Fibroblast of the aortic adventitia (primary cell): ENCODE measurements at regions not wholly inside any gene's neighbourhood (a gene's known extent, or its start where the extent isn't known, plus 50 kb on each side); places are given as distances from the start of the nearest gene placed in this dataset.
A peak's percentile ranks its signal among the peaks of the same experiment; 100 is the strongest.

Experiments used
- DNase-seq: peaks from one replicate; pipeline ENCODE4 v3.0.0-alpha.2; 2010; ENCODE audit warnings: low read depth
- H3K4me3 ChIP-seq: 2 replicates; pipeline ENCODE4 v1.5.1; 2011; ENCODE audit warnings: low read depth, mild to moderate bottlenecking, control low read depth, low read length, moderate library complexity
- TF ChIP-seq, protein P1 (sequence below): IDR thresholded peaks from 2 replicates; pipeline ENCODE4 v1.5.1; 2011; ENCODE audit warnings: mild to moderate bottlenecking, low read length, control low read depth, inconsistent platforms; ENCODE audit not compliant: insufficient read depth

DNA sequence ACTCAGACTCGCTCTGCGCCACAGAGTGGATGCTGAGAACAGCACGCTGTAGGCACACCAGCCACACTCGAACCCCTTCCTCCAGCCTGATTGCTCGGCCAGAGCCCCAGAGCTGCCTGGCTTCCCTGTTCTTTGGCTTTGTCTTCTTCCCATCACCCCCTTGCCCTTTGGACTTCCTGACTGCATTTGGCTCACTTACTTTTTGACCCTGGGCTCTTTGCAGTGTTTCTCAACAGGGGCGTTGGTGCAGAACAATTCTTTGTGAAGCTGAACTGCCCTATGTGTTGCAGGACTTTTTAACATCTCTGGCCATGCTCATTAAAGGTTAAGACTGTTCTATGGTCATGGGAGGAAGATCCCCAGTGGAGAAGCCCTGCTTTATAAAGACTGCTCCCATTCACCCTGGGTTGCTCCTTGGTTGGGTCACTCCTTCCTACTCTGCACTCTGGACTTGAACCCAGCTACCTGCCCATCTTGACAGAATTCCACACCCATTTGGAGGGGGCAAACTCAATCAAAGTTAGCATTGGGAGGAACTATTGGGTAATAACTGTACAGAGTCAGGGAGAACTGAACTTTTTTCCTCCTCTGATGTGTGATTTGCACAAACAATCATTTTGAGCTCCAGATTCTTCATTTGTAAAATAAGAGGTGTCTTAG is 127.7 kb upstream of the PLEKHG7 start:
- H3K4me3 ChIP-seq = no peak overlapping the region
- no peak for DNase-seq
- TF ChIP-seq, protein P1, sequence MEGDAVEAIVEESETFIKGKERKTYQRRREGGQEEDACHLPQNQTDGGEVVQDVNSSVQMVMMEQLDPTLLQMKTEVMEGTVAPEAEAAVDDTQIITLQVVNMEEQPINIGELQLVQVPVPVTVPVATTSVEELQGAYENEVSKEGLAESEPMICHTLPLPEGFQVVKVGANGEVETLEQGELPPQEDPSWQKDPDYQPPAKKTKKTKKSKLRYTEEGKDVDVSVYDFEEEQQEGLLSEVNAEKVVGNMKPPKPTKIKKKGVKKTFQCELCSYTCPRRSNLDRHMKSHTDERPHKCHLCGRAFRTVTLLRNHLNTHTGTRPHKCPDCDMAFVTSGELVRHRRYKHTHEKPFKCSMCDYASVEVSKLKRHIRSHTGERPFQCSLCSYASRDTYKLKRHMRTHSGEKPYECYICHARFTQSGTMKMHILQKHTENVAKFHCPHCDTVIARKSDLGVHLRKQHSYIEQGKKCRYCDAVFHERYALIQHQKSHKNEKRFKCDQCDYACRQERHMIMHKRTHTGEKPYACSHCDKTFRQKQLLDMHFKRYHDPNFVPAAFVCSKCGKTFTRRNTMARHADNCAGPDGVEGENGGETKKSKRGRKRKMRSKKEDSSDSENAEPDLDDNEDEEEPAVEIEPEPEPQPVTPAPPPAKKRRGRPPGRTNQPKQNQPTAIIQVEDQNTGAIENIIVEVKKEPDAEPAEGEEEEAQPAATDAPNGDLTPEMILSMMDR = no peak

DNA sequence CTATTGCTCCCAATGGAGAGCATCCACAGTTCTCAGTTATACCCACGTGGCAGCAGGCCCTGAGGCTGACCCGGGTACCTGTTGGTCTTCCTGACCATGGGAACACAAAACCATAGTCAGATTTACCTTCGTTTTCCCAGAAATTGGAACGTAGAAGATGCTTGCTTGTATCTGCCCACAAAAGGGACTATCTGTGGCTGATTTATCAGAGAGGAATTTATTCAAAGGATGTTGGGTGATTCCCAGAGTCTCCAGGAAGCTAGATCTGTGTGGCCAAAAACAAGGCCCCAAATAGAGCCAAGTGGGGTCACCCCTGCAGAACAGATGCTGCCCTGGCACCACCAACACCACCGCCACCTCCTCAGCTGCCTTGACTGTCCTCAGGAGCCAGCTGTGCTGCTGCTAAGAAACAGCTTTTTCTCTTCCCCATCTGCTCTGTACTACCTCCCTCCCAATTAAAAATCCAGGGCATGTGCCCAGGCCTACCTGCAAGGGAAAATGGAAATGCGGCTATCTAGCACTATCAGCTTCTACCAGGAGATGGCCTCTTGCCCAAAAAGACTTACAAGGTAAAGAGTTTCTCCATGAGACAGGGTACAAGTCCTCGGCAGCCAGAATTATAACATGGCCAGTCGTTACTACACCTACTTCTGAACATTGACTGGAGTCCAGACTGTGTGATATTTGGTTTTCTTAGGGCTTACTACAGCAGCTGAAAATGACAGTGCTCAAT is 128.6 kb upstream of the PLEKHG7 start:
- no peak overlapping the region for H3K4me3 ChIP-seq
- no peak for DNase-seq
- TF ChIP-seq, protein P1 = no peak

DNA sequence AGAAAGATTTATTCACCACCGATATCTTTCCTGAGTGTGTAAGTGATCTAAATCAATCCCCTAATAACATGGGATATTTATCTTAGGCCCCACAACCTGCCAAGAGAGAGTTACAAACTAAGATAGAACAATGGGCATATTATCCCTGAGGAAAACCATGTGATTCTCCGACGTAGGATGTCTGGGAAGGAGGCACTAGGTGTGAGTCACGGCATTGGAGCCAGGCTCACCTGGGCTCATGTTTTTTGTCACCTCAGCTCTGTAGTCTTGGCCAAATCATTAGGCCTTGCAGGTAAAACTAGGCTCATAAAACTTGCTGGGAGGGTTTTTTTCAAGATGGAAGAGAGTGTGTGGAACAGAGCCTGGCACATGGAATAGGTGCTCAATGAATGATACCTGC is 129.7 kb upstream of the PLEKHG7 start:
- TF ChIP-seq, protein P1 = no peak
- no peak overlapping the region for H3K4me3 ChIP-seq
- DNase-seq = no peak

DNA sequence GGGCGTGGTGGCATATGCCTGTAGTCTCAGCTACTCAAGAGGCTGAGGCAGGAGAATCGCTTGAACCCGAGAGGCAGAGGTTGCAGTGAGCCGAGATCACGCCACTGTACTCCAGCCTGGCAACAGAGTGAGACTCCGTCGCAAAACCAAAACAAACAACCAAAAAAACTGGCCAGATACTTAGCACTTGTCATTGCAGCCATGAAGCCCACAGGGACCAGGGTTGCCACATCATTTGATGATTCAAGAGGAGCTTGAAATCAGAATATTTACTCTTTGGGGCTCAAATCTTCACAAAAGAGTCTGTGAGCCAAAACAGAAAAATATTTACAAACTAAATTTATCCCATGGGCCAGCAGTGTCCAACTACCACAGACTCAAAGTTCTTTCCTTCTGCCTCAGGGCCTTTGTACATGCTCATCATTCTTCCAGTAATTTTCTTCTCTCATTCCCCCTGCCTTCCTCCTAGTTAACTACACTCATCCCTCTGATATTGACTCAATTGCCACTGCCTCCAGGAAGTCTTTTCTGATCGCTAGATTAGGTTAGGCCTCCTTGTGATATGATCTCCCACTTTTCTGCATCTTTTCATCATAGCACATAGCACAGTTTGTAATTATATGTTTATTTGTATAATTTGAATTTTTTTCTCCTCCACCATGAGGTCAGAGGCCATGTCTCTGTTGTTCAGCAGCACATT is 130.8 kb upstream of the PLEKHG7 start:
- no peak overlapping the region for H3K4me3 ChIP-seq
- DNase-seq = no peak
- TF ChIP-seq, protein P1 = no peak

DNA sequence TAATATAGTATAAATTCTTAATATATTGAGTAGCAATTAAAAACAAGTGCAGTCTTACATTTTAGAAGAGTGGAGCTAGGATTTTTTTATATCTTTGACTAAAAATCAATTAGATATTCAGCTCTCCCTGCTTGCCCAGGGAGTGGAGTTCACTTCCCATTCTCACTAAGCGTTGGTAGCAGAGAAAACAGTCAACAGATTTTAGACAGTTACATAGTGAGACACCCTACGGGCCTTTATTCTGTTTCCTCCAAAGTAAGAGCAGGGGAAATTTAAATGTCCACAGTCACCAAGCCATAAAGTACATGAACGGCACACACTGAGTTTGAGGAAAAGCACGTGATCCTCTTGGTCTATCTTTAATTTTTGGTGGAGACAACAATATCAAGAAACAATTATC is 131.6 kb upstream of the PLEKHG7 start:
- DNase-seq = no peak
- H3K4me3 ChIP-seq = no peak overlapping the region
- TF ChIP-seq, protein P1 = no peak

DNA sequence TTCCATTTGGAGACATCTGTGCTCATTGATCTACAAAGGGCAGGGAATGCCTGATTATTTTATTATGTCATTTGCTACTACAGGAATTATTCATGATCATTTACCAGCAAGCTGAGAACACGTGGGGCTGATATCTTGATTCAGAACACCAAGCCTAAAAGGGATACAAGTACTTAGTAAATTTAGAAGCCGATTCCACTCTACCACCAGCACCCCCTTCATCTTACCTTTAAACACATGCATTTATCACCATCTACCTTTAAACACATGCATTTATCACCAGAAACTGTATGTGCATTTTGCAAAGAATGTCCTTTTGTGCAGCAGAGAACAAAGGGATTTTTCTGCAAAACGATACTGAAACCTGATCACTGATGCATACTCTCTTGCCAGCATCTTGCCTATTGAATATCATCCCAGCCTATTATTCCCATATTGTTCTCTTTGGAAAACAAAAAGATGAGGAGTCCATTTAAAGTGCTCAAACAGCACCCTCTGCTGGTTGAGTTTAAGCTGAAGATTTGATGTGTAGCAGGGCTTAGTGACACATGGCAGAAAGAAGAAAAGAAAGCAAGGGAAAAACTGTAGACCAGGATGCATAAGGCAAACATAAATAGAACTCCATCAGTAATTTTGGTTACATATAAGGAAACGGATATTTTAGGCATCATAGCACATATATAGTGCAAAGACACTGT is 132.6 kb upstream of the PLEKHG7 start:
- peak; percentile 93 for DNase-seq
- TF ChIP-seq, protein P1 = peak; percentile 69
- no peak overlapping the region for H3K4me3 ChIP-seq
